ENCODE measurements at regions not wholly inside any gene's neighbourhood (a gene's known extent, or its start where the extent isn't known, plus 50 kb on each side); places are given as distances from the start of the nearest gene placed in this dataset.
"Not testable (repeated sequence)": the region's sequence is repeated elsewhere in the genome, so short reads cannot be mapped to it uniquely, and the experiment has no call there.

GRCh38 chr12:23088594-23088993 lies 463.6 kb downstream of the ETNK1 start:
- no peak for DNase-seq

- peak; percentile 46 for DNase-seq
Observed at GRCh38 chr12:23093488-23093887, 468.5 kb downstream of the ETNK1 start.

GRCh38 chr12:23096321-23096720 lies 471.4 kb downstream of the ETNK1 start:
- peak; percentile 3 for DNase-seq

GRCh38 chr12:23098110-23098509 lies 473.1 kb downstream of the ETNK1 start:
- no peak for DNase-seq

- DNase-seq: no peak
Observed at GRCh38 chr12:23098517-23098916, 473.5 kb downstream of the ETNK1 start.

GRCh38 chr12:23099104-23099503 lies 474.1 kb downstream of the ETNK1 start:
- no peak for DNase-seq

- peak; percentile 9 for DNase-seq
Observed at GRCh38 chr12:23099604-23100003, 474.6 kb downstream of the ETNK1 start.

- DNase-seq: no peak
Observed at GRCh38 chr12:23108957-23109356, 484.0 kb downstream of the ETNK1 start.

GRCh38 chr12:23113781-23114180 lies 488.8 kb downstream of the ETNK1 start:
- no peak for DNase-seq

GRCh38 chr12:23115984-23116383 lies 491.0 kb downstream of the ETNK1 start:
- DNase-seq: no peak

- DNase-seq: no peak
Observed at GRCh38 chr12:23126794-23127193, 501.8 kb downstream of the ETNK1 start.

GRCh38 chr12:23127701-23128100 lies 502.7 kb downstream of the ETNK1 start:
- no peak for DNase-seq

GRCh38 chr12:23128462-23128861 lies 503.5 kb downstream of the ETNK1 start:
- no peak for DNase-seq

- DNase-seq: no peak
Observed at GRCh38 chr12:23132357-23132756, 507.4 kb downstream of the ETNK1 start.

GRCh38 chr12:23133471-23133870 lies 508.5 kb downstream of the ETNK1 start:
- no peak for DNase-seq

- no peak for DNase-seq
Observed at GRCh38 chr12:23139026-23139425, 514.1 kb downstream of the ETNK1 start.

GRCh38 chr12:23140710-23141109 lies 515.7 kb downstream of the ETNK1 start:
- DNase-seq: no peak

- no peak for DNase-seq
Observed at GRCh38 chr12:23141335-23141734, 516.4 kb downstream of the ETNK1 start.

GRCh38 chr12:23146070-23146469 lies 521.1 kb downstream of the ETNK1 start:
- DNase-seq: not testable (repeated sequence)

GRCh38 chr12:23168459-23168858 lies 543.5 kb downstream of the ETNK1 start:
- no peak for DNase-seq

- no peak for DNase-seq
Observed at GRCh38 chr12:23169012-23169695, 544.2 kb downstream of the ETNK1 start.

- DNase-seq: no peak
Observed at GRCh38 chr12:23169696-23170013, 544.7 kb downstream of the ETNK1 start.

GRCh38 chr12:23174917-23175316 lies 549.9 kb downstream of the ETNK1 start:
- DNase-seq: no peak

- no peak for DNase-seq
Observed at GRCh38 chr12:23185346-23185745, 560.4 kb downstream of the ETNK1 start.

GRCh38 chr12:23186950-23187349 lies 562.0 kb downstream of the ETNK1 start:
- no peak for DNase-seq

GRCh38 chr12:23193552-23193951 lies 568.6 kb downstream of the ETNK1 start:
- DNase-seq: no peak

Measured in HCEC 1CT (cell line).